ENCODE measurements at regions not wholly inside any gene's neighbourhood (a gene's known extent, or its start where the extent isn't known, plus 50 kb on each side); places are given as distances from the start of the nearest gene placed in this dataset.

DNA sequence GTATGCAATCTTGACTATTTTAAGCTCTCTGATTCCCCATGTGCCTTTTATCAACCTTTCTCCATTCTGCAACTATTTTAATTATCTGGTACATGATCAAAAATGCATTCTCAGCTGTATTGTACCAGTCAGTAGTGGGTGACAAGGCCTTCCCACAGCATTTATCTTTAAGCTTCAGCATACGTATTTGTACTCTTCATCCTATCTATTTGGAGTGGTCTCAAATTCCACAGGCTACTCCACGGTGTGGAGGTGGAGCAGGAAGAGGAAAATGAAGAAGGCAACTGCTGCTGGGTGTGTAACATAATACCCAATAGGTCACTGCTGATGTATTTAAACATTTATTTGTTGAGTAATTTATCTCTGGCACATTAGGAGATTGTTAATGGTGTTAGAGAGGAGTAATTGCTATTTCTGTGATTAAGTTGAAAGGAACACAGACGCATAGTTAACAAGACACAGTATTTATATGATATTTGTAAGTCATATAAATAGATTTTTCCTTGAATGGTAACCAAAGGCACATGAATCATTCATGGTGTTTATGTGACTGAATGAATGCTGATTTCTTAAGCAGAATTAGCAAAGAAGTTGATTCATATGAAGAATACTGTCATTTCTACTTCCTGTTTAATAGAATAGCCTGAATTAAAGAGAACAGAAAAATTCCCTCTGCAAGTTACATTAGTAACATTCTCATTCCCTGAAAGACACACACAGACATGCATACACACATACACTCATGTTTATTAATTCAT, 153.8 kb upstream of the NR3C1 start:
- ATAC-seq, result no peak
- intact Hi-C loops (cut with DNase I), result no loop called here
- DNase-seq (ENCODE audit: low spot score), result no peak

DNA sequence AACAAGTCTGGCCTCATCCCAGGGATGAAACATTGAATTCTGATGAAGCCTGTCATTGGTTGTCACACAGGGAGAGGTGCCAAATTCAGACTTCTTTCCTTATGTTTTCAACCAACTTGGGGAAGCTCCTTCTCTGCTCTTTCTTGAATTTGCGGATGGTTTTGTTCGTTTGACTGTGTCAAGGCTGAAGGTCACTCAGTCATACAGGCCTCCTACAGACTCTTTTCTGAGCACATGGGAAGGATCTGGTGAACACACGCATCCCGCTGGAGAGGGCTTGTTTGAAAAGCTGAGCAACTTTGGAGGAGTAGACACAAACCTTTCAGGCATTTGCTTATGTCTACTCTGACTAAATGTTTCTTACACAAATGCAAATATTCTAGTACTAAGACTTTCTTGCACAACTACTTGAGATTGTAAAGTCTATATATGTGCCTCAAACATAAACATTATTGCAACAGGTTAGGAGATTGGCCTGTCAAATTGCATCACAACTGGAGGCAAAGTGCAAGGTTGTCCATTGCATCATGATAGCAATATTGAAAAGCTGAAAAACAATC, 151.5 kb upstream of the NR3C1 start:
- intact Hi-C loops (cut with DNase I), result no loop called here
- ATAC-seq (no peak), DNase-seq (ENCODE audit: low spot score) (no peak)

DNA sequence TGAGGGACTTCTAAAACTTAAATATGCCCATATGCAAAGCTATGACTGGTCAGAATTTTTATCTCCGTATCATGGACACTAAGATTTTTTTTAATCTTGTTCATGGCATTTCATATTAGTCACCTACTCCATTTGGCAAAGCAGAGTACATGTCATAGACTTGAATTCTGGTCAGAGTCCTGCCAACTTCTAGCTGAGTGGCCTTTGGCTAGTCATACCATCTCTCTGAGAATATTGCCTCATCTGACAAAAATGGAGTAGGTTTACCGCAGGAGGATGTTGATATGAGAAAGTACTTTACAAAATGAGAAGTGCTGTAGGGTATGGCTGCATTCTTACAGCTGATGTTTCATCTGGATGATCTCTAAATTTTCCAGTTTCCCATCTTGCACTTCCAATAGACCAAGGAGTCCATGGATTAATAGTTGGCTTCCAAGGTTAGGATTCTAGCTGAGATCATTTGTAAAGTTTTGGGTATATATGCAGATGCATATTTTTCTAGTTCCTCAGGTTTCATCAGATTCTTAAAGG, 150.8 kb upstream of the NR3C1 start:
- intact Hi-C loops (cut with DNase I), result no loop called here
- ATAC-seq, result no peak
- DNase-seq (ENCODE audit: low spot score), result no peak

DNA sequence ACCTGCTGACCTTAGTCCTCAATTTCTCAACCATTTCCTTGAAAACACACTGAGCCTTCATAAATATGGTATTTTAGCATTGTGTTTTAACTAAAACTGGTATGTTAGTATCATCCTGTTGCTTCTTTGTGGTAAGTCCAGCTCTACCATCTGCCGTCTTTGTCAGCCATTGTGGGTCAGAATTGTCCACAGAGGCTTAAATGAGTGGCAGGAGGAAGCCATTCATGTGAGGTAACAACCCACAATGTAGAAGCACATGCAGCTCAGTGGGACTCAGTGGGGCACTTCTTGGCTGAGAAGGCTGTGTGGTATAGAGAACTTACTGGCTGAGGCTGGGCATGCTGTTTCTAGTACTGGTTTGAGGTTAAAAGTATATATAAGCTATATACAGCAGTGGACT, 149.2 kb upstream of the NR3C1 start:
- intact Hi-C loops (cut with DNase I), result no loop called here
- ATAC-seq (no peak), DNase-seq (ENCODE audit: low spot score) (no peak)

DNA sequence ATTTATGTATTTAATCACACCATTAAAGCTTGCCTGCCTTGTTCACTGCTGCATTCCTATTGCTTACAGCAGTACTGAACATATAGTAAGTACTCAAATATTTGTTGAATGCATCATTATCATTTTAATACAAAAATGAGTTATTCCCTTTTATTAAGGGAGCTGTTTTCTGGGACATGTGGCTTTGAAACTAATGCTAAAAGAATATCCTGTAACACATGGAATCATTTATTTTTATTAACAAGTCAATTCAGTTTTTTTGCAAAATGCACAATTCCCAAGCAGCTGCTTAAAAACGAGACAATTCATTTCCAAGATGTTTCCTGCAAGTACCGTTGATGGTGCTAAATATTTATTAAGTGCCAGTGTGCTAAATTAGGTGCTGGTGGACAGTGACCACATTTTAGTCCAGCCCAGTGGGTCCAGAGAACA, 148.3 kb upstream of the NR3C1 start:
- DNase-seq (ENCODE audit: low spot score) (no peak), ATAC-seq (no peak)
- intact Hi-C loops (cut with DNase I), result no loop called here

DNA sequence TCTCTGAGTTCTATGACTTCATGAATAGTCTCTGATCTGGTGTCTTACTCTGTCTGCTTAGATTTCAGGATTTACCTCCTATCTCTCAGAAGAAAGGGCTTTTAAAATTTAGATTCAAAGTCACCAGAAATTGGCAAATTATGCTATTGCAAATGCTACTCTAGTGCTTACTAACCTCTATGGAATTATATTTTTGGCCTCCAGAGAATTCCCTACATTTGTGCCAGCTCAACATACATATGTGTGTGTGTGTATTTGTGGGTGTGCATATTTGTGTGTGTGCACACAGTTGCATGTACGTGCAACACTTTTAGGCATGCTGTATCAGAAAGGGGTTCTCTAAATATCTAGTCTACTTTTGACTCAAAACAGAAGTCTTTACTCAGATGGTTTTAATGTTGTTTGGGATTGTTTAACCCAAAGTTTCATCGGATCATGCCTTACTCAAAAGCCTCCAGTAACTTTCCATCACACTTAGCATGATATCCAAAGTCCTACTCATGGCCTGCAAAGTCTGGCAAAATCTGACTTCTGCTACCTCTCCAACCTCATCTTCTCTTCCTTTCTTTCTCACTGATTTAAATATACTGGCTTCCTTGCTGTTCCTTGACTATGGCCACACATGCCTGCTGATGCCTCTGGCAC, 147.6 kb upstream of the NR3C1 start:
- intact Hi-C loops (cut with DNase I), result no loop called here
- no peak for DNase-seq (ENCODE audit: low spot score)
- ATAC-seq, result no peak

DNA sequence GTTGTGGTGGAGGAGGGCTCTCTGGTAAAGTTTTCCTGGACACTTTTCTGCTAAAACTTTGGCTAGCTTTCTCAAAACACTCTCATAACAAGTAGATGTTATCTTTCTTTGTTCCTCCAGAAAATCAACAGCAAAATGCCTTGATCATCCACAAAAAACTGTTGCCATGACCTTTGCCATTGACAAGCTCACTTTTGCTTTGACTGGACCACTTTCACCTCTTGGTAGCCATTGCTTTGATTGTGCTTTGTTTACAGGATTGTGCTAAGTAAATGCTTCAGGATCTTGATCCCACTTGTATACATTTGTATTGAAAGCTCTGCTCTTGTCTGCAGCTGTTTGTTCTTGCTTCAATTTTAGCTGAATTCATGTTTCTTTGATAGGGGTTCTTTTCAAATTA, 143.9 kb upstream of the NR3C1 start:
- DNase-seq (ENCODE audit: low spot score) (no peak), ATAC-seq (no peak)
- intact Hi-C loops (cut with DNase I), result no loop called here

DNA sequence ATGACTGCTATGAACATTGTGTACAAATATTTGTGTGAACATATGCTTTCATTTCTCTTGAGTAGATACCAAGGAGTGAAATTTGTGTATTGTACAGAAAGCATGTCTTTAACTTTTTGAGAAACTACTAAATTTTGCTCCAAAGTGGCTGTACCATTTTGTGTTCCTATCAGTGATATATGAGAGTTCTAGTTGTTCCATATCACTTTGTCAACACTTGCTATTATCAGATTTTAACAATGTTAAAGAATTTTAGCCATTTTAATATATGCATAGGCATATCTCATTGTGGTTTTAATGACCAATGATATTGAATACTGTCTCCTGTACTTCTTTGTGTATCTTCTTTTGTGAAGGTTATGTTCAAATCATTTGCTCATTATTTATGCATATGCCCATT, 142.9 kb upstream of the NR3C1 start:
- no peak for ATAC-seq
- no peak for DNase-seq (ENCODE audit: low spot score)
- intact Hi-C loops (cut with DNase I), result no loop called here

DNA sequence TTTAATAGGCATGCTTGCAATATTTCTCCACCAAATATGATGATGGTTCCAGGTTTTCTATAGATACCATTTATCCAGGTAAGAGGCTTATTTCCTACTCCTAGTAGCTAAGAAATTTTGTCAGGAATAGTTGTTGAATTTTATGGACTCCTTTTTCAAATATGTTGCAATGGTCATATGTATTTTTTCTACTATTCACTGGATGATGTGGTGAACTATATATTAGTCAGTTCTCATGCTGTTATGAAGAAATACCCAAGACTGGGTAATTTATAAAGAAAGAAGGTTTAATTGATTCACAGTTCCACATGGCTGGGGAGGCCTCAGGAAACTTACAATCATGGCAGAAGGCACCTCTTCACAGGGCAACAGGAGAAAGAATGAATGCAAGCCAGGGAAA, 141.1 kb upstream of the NR3C1 start:
- no peak for ATAC-seq
- DNase-seq (ENCODE audit: low spot score), result no peak
- intact Hi-C loops (cut with DNase I), result no loop called here

DNA sequence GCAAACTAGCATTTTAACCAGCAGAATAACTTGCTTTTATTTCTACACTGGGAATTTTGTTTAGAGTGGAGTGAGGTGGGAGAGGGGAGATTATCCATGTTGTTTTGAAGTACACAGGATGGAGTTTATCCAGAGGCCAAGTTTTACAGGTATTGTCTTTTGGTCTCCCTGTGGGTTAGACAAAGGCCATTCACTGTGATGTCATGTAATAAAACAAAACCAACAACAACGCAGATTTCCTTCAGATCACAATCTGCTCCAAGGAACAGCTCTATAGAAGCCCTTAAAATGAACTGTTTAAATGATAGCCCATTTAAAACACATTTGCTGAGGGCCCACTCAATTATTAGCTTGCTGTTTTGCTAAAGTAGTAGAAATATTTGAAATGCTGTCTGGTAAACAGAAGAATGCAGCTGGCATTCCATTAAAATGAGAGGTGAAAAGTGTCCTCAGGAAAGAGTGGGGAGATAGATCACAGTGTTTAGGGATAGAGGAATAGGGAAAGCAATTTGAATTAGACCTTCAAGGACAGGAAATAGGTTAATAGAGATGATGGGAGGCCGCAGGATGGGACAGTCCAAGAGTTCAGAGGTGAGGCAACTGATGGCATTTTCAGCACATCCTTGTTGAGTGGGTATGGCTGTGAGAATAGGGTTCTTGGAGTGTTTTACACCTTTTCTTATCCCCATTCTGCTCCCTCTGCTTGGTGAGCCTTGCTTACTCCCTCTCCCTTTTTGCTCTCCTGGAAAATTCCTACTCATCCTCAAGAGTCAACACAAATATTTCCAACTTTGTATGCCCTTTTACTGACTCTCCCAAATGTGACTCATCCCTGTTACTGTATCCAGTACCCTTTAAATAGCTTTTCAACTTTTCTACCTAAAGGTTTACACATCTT, 140.1 kb upstream of the NR3C1 start:
- intact Hi-C loops (cut with DNase I), result no loop called here
- DNase-seq (ENCODE audit: low spot score), result no peak
- ATAC-seq, result no peak

DNA sequence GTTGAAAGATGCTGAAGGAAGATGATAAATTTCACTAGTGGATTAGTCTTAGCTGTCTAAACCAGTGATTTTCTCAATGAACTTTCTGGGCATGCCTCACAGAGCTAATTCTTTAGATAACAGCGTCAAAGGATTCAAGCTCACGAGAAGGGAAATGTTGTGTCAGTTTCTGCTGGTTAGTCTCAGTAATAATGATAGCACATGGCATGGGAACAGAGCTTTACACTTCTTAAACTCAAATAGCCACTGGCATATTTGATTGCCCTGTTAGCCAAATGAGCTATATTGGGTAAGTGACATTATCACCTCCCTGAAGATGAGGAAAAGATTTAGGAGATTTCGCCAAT, 139.3 kb upstream of the NR3C1 start:
- no peak for DNase-seq (ENCODE audit: low spot score)
- intact Hi-C loops (cut with DNase I), result no loop called here
- no peak for ATAC-seq

DNA sequence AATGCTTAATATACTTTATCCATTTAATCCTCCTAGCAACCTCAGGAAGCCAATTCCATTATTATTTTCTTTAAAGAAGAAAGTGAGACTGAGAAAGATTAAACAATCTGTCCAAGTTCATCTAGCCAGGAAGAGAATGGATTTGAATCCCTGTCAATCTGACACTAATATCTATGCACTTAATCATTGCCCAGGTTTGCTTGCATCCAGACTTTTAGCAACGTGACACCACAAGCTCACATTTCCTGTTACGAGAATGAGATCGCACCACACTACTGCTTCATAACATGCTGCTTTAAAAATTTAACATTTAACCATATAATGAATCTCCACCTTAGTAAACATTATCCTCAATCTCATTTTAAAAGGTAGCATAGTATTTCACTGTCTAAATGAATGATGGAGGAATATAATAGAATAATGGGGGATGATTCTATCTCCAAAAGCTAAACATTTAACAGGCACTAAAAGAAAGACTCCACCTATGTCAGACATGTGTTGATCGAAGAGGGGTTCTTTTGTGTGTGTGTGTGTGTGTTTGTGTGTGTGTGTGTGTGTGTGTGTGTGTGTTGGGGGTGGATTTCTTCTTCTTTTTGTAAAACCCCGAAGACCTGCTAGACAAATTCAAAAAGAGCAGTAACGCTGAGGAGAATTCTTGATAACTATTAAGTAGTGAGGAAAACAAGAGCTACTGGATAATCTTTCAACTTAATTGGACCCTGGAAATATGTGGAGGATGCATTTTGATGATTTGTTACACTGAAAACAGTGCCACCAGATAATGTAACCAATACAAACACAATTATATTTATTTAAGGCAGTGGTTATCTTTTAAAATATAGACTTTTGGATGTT, 138.7 kb upstream of the NR3C1 start:
- ATAC-seq, result no peak
- no peak for DNase-seq (ENCODE audit: low spot score)
- intact Hi-C loops (cut with DNase I), result no loop called here

DNA sequence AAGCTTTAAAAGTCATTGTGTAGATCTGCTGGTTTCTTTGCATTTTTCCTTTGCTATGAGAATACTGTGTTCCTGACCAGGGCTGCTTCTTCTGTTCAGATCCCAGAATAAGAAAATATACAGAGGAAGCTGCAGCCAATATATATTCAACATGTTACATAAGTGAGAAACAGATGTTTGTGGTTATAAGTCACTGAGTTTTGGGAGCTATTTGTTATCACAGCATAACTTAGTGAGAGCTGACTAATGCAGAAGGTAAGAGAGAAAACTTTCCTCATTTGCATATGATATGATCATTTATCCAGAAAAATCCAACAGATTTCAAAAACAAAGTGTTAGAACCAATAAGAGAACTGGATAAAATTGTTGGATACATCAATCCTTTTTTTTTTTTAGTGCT, 136.3 kb upstream of the NR3C1 start:
- ATAC-seq (no peak), DNase-seq (ENCODE audit: low spot score) (no peak)
- intact Hi-C loops (cut with DNase I), result no loop called here

DNA sequence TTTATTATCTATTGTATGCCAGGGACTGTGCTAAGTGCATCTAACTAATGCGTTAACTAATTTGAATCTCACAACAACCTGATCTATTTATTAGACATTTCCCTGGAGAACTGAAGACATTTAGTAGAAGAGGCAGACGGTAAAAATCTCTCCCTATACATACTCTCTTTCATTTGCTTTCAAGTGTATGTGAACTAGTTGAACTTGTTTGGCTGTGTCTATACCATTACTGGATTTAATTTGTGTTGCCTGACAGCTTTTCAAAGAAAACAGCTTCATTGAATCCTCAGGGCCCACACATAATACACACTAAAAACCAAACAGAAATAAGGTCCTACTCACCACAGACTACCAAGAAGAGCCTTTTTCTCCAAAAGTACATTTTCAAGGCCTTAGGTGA, 133.6 kb upstream of the NR3C1 start:
- no peak for ATAC-seq
- no peak for DNase-seq (ENCODE audit: low spot score)
- intact Hi-C loops (cut with DNase I), result no loop called here

DNA sequence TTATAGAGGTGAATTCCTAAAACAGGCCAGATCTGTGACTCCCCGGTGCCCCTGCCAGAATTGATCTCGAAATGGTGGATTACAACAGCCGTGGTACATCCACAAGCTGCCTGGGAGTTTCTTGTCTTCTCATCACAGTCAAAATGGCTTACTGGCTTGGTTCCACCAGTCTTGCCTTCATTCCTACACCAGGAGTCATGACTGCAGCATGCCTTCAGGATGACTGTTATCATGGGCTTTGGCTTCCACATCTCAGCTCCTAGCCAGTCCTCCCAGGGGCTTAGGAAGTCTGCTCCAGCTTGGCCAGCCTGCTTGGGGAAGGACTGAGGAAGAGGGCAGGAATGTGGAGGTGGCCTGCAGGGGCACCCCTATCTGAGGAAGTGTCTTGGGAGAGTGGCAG, 132.9 kb upstream of the NR3C1 start:
- ATAC-seq (peak; percentile 71), DNase-seq (ENCODE audit: low spot score) (no peak)

DNA sequence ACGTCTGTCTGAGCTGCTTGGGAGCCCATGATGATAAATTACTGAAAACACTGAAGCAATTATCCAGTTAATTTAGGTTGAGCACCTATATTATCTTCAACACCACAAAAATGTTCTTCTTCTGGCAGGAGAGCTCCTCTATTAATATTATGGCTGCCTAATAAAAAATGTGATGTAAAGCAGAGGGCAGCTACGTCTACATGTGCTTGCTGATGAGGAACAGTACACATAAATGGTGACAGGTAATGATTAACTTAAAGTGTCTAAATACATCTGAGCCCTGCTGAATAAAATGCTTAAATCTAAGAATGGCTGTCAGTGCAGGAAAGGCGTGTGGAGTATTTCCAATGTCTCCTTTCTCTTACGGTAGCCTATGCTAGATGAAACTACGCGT, 131.3 kb upstream of the NR3C1 start:
- DNase-seq (ENCODE audit: low spot score) (no peak), ATAC-seq (no peak)
- intact Hi-C loops (cut with DNase I), result no loop called here

More for the DNA sequence above, 132.9 kb upstream of the NR3C1 start:
- intact Hi-C loops (cut with DNase I), result no loop called here

DNA sequence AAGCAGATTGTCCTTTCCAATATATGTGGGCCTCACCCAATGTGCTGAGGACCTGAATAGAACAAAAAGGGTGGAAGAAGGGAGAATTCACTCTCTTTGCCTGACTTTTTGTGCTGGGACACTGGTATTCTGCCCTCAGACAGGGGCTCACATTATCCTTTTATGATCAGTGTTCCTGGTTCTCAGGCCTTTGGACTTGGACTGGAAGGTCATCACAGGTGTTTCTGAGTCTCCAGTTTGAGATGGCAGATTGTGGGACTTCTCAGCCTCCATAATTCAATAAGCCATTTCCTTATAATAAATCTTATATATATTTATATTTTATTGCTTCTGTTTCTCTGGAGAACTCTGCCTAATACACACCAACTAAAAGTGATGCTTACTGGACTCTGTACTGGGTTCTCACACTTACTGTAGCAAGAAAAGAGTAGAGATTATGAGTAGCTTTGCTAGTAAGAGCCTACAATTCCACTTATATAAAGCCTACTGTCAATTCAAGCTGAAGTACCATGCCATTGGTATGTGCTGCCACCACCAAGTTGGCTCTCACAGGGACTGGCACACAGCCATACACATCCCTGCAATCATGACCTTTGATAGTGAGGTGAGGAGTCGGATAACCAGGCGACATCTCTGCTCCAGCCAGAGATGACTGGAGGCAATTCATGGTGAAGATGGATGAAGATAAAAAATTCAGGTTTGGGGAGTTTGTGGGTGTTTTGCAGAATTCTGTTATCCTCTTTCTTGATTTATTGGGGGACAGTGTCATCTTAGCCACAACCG, 130.7 kb upstream of the NR3C1 start:
- ATAC-seq (no peak), DNase-seq (ENCODE audit: low spot score) (no peak)
- intact Hi-C loops (cut with DNase I), result no loop called here

DNA sequence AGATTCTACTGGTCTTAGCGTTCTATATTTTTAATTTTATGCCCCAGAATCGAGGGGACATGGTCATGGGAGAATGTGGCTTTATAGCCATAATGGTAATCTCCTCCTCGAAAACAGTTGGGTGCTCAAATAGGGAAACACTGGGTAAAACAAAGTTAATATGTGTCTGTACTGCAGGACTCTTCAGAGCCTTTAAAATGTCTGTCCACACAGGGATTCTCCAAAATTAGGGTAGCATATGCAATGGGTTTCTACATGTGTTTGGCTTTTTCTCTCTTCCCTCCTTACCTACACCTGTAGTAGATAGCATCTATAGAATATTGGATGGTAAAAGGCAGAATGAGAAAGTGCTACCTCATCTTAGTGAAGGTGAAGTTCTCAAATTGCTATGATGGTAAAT, 130.0 kb upstream of the NR3C1 start:
- intact Hi-C loops (cut with DNase I), result no loop called here
- DNase-seq (ENCODE audit: low spot score), result no peak
- no peak for ATAC-seq

Measured in sciatic nerve (tissue), 2 donors.